BE2C (cell line): ENCODE measurements at regions not wholly inside any gene's neighbourhood (a gene's known extent, or its start where the extent isn't known, plus 50 kb on each side); places are given as distances from the start of the nearest gene placed in this dataset.

Experiments used
- DNase-seq: peaks from one replicate; pipeline ENCODE4 v3.0.0-alpha.2; 2020
- H3K27me3 ChIP-seq: fragments of 250-450 bp; sonication (Bioruptor Pico); 2 replicates; pipeline ENCODE4 v1.5.1; 2020; ENCODE audit warnings: mild to moderate bottlenecking
- H3K36me3 ChIP-seq: fragments of 250-450 bp; sonication (Bioruptor Pico); 2 replicates; pipeline ENCODE4 v1.5.1; 2020; ENCODE audit warnings: mild to moderate bottlenecking
- H3K4me1 ChIP-seq: fragments of 250-450 bp; sonication (Bioruptor Pico); 2 replicates; pipeline ENCODE4 v1.5.1; 2020
- H3K4me3 ChIP-seq: 2 replicates; pipeline ENCODE4 v1.5.1; 2011; ENCODE audit warnings: low read depth, low read length
- H3K9me3 ChIP-seq: fragments of 250-450 bp; sonication (Bioruptor Pico); 2 replicates; pipeline ENCODE4 v1.5.1; 2020
- CTCF ChIP-seq: IDR thresholded peaks from 2 replicates; pipeline ENCODE4 v1.5.1; 2012; ENCODE audit warnings: mild to moderate bottlenecking, low read depth, low read length

- TF ChIP-seq CTCF: no peak
- no peaks in the 10 kb centered on the region for H3K9me3 ChIP-seq
- no peaks in the 10 kb centered on the region for H3K36me3 ChIP-seq
- no peak for DNase-seq
- no peak overlapping the region for H3K4me3 ChIP-seq
- H3K4me1 ChIP-seq: no peaks in the 10 kb centered on the region
- H3K27me3 ChIP-seq: no peaks in the 10 kb centered on the region
These were observed 84.1 kb upstream of the TRPC4 start for GRCh38 chr13:37953696-37954095.

GRCh38 chr13:37950016-37950415 is 80.4 kb upstream of the TRPC4 start:
- H3K4me1 ChIP-seq: no peaks in the 10 kb centered on the region

DNA sequence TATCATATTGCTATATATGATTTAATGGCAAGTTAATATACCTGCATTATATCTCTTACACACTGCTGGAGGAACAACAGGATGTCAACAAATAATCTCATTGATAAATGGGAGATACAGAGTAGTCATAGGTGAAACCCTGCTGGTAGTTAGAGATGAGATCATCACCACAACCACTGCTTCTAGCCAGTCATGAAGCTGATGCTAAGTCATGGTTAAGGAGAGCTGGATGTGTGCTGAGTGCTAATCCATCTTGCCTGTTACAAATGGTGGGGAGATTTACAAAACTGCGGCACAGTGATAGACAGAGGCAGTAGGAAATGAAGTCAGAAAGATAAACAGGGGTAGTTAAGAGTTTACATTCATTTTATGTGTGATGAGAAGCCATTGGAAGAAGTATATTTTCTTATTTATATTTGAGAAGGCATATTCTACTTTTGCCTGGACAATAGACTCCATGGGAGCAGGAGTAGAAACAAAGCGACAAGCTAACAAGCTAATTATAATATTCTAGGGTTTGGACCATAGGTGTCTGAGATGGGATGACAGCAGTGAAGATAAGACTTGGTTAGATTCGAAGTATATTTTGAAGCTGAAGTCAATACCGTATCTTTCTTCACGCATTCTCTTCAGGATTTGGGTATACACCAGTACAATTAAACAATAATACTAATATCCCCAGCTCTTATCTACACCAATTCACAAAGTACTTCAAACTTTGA is 78.0 kb upstream of the TRPC4 start:
- TF ChIP-seq CTCF: no peak

More at GRCh38 chr13:37950016-37950415, 80.4 kb upstream of the TRPC4 start:
- Histone ChIP-seq H3K36me3 (no peaks in the 10 kb centered on the region), H3K27me3 (no peaks in the 10 kb centered on the region), H3K4me3 (no peak overlapping the region), H3K9me3 (no peaks in the 10 kb centered on the region)
- TF ChIP-seq CTCF: no peak
- DNase-seq: no peak

GRCh38 chr13:37945651-37946575 is 76.3 kb upstream of the TRPC4 start:
- DNase-seq: no peak
- no peak for TF ChIP-seq CTCF
- H3K36me3 ChIP-seq: no peaks in the 10 kb centered on the region
- H3K27me3 ChIP-seq: no peaks in the 10 kb centered on the region
- no peak overlapping the region for H3K4me3 ChIP-seq
- H3K9me3 ChIP-seq: no peaks in the 10 kb centered on the region
- H3K4me1 ChIP-seq: no peaks in the 10 kb centered on the region

More for the DNA sequence above, 78.0 kb upstream of the TRPC4 start:
- no peaks in the 10 kb centered on the region for H3K36me3 ChIP-seq
- no peak overlapping the region for H3K4me3 ChIP-seq
- H3K9me3 ChIP-seq: no peaks in the 10 kb centered on the region
- H3K4me1 ChIP-seq: no peaks in the 10 kb centered on the region
- no peak for DNase-seq
- H3K27me3 ChIP-seq: no peaks in the 10 kb centered on the region

- no peak for DNase-seq
- H3K27me3 ChIP-seq: no peaks in the 10 kb centered on the region
These were observed 75.4 kb upstream of the TRPC4 start for GRCh38 chr13:37944869-37945442.

More at GRCh38 chr13:37944869-37945442, 75.4 kb upstream of the TRPC4 start:
- H3K4me3 ChIP-seq: no peak overlapping the region
- no peaks in the 10 kb centered on the region for H3K9me3 ChIP-seq
- H3K4me1 ChIP-seq: no peaks in the 10 kb centered on the region
- no peak for TF ChIP-seq CTCF
- H3K36me3 ChIP-seq: no peaks in the 10 kb centered on the region
